GM06990 (cell line): ENCODE measurements at regions not wholly inside any gene's neighbourhood (a gene's known extent, or its start where the extent isn't known, plus 50 kb on each side); places are given as distances from the start of the nearest gene placed in this dataset.

ENCODE experiments used
- DNase-seq: peaks from one replicate; pipeline ENCODE4 v3.0.0-alpha.2; 2011; ENCODE audit not compliant: insufficient read length; ENCODE audit errors: extremely low read depth
- H3K27me3 ChIP-seq: replicated peaks from 2 replicates; pipeline ENCODE4 v1.6.0; 2011; ENCODE audit warnings: low read length; ENCODE audit not compliant: control insufficient read depth, insufficient read depth
- H3K36me3 ChIP-seq: 2 replicates; pipeline ENCODE4 v1.5.1; 2011; ENCODE audit warnings: low read length; ENCODE audit not compliant: control insufficient read depth, insufficient read depth
- H3K4me3 ChIP-seq: replicated peaks from 2 replicates; pipeline ENCODE4 v1.5.1; 2011; ENCODE audit warnings: low read depth, mild to moderate bottlenecking, control low read depth, low read length
- TF ChIP-seq, protein P1 (sequence below): IDR thresholded peaks from 2 replicates; pipeline ENCODE4 v1.5.1; 2011; ENCODE audit warnings: low read length, control low read depth, mild to moderate bottlenecking, inconsistent platforms; ENCODE audit not compliant: insufficient read depth, poor library complexity, severe bottlenecking

GRCh38 chr13:77425705-77426104 lies 98.8 kb upstream of the MYCBP2 start:
- Histone ChIP-seq H3K36me3 (no peaks in the 10 kb centered on the region), H3K4me3 (no peak overlapping the region), H3K27me3 (no peaks in the 10 kb centered on the region)
- TF ChIP-seq, protein P1, sequence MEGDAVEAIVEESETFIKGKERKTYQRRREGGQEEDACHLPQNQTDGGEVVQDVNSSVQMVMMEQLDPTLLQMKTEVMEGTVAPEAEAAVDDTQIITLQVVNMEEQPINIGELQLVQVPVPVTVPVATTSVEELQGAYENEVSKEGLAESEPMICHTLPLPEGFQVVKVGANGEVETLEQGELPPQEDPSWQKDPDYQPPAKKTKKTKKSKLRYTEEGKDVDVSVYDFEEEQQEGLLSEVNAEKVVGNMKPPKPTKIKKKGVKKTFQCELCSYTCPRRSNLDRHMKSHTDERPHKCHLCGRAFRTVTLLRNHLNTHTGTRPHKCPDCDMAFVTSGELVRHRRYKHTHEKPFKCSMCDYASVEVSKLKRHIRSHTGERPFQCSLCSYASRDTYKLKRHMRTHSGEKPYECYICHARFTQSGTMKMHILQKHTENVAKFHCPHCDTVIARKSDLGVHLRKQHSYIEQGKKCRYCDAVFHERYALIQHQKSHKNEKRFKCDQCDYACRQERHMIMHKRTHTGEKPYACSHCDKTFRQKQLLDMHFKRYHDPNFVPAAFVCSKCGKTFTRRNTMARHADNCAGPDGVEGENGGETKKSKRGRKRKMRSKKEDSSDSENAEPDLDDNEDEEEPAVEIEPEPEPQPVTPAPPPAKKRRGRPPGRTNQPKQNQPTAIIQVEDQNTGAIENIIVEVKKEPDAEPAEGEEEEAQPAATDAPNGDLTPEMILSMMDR: no peak
- DNase-seq: no peak

DNA sequence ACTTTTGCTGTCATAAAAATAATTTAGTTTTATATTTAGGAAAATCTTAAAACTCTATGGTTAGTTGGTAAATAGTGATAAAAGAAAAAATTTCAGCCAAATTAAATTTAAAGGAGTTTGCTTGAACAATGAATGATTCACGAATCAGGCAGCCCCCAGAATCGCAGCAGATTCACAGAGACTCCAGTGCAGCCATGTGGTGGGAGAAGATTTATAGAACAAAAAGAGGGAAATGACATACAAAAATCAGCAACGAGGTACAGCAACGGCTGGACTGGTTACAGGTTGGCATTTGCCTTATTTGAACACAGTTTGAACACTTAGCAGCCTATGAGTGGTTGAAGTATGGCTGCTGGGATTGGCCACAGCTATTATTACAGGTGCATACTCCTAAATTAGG lies 96.4 kb upstream of the MYCBP2 start:
- no peak for DNase-seq
- H3K27me3 ChIP-seq: no peaks in the 10 kb centered on the region
- TF ChIP-seq, protein P1: no peak
- no peaks in the 10 kb centered on the region for H3K36me3 ChIP-seq
- H3K4me3 ChIP-seq: no peak overlapping the region

GRCh38 chr13:77422724-77423123 lies 95.8 kb upstream of the MYCBP2 start:
- no peak for DNase-seq
- no peaks in the 10 kb centered on the region for H3K36me3 ChIP-seq
- TF ChIP-seq, protein P1: no peak
- no peak overlapping the region for H3K4me3 ChIP-seq
- no peaks in the 10 kb centered on the region for H3K27me3 ChIP-seq

GRCh38 chr13:77417897-77418296 lies 91.0 kb upstream of the MYCBP2 start:
- H3K4me3 ChIP-seq: no peak overlapping the region
- H3K36me3 ChIP-seq: no peaks in the 10 kb centered on the region
- DNase-seq: no peak
- TF ChIP-seq, protein P1: no peak
- no peaks in the 10 kb centered on the region for H3K27me3 ChIP-seq

DNA sequence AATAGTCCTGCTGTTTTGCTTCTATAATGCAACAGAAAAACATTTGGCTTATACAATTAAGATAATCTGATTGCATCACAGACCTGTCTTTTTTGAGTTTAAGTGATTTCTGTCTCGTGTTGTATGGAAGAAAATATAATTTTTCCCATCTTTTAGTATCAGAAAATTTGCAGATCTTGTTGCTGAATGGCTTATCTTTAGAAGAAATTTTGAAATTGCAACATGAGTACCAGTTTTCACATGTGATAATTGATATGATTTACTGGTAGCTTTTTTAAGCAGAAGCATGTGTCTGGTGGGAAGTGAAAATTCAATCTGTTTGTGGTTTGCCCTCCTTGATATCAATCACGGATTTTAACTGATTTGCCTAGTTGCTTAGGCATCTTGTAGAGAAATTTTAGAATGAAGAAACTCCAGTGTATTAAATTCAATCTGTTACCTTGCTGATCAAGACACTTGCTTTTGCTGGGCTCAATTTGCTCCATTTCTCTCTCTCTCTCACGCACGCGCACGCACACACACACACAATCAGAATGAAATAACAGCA lies 89.8 kb upstream of the MYCBP2 start:
- H3K36me3 ChIP-seq: no peaks in the 10 kb centered on the region
- TF ChIP-seq, protein P1: no peak
- no peaks in the 10 kb centered on the region for H3K27me3 ChIP-seq
- DNase-seq: no peak
- no peak overlapping the region for H3K4me3 ChIP-seq

- Histone ChIP-seq H3K4me3 (no peak overlapping the region), H3K36me3 (no peaks in the 10 kb centered on the region), H3K27me3 (no peaks in the 10 kb centered on the region)
- TF ChIP-seq, protein P1: no peak
- DNase-seq: peak; percentile 38
These were observed 88.6 kb upstream of the MYCBP2 start for GRCh38 chr13:77415253-77416071.
